ENCODE measurements at regions not wholly inside any gene's neighbourhood (a gene's known extent, or its start where the extent isn't known, plus 50 kb on each side); places are given as distances from the start of the nearest gene placed in this dataset.
A peak's percentile ranks its signal among the peaks of the same experiment; 100 is the strongest.

- DNase-seq = no peak
These were observed 458.9 kb upstream of the C9orf72 start for GRCh38 chr9:28032268-28032590.

- no peak for DNase-seq
These were observed 461.0 kb upstream of the C9orf72 start for GRCh38 chr9:28034242-28034641.

GRCh38 chr9:28037968-28038367, 464.7 kb upstream of the C9orf72 start:
- DNase-seq = no peak

- no peak for DNase-seq
These were observed 471.8 kb upstream of the C9orf72 start for GRCh38 chr9:28045051-28045450.

GRCh38 chr9:28050046-28050445, 476.8 kb upstream of the C9orf72 start:
- DNase-seq = no peak

- no peak for DNase-seq
These were observed 477.7 kb upstream of the C9orf72 start for GRCh38 chr9:28050941-28051340.

GRCh38 chr9:28051559-28052503, 478.6 kb upstream of the C9orf72 start:
- no peak for DNase-seq

GRCh38 chr9:28053096-28053777, 480.0 kb upstream of the C9orf72 start:
- no peak for DNase-seq

GRCh38 chr9:28056006-28056405, 482.7 kb upstream of the C9orf72 start:
- no peak for DNase-seq

GRCh38 chr9:28056466-28056865, 483.2 kb upstream of the C9orf72 start:
- DNase-seq = no peak

- DNase-seq = no peak
These were observed 485.9 kb upstream of the C9orf72 start for GRCh38 chr9:28059192-28059591.

GRCh38 chr9:28064241-28064815, 491.0 kb upstream of the C9orf72 start:
- DNase-seq = no peak

GRCh38 chr9:28073270-28073669, 500.0 kb upstream of the C9orf72 start:
- DNase-seq = peak; percentile 35

GRCh38 chr9:28079677-28080076, 506.4 kb upstream of the C9orf72 start:
- no peak for DNase-seq

- DNase-seq = no peak
These were observed 509.4 kb upstream of the C9orf72 start for GRCh38 chr9:28082671-28083070.

GRCh38 chr9:28086881-28087280, 513.6 kb upstream of the C9orf72 start:
- DNase-seq = no peak

GRCh38 chr9:28092981-28093936, 520.0 kb upstream of the C9orf72 start:
- DNase-seq = no peak

GRCh38 chr9:28101509-28101908, 528.2 kb upstream of the C9orf72 start:
- no peak for DNase-seq

- no peak for DNase-seq
These were observed 531.7 kb upstream of the C9orf72 start for GRCh38 chr9:28105001-28105400.

- DNase-seq = no peak
These were observed 546.9 kb upstream of the C9orf72 start for GRCh38 chr9:28120184-28120583.

- DNase-seq = no peak
These were observed 547.3 kb upstream of the C9orf72 start for GRCh38 chr9:28120626-28121025.

GRCh38 chr9:28121366-28121765, 548.1 kb upstream of the C9orf72 start:
- DNase-seq = no peak

- DNase-seq = no peak
These were observed 551.6 kb upstream of the C9orf72 start for GRCh38 chr9:28124917-28125316.
